ENCODE measurements at regions not wholly inside any gene's neighbourhood (a gene's known extent, or its start where the extent isn't known, plus 50 kb on each side); places are given as distances from the start of the nearest gene placed in this dataset.

DNA sequence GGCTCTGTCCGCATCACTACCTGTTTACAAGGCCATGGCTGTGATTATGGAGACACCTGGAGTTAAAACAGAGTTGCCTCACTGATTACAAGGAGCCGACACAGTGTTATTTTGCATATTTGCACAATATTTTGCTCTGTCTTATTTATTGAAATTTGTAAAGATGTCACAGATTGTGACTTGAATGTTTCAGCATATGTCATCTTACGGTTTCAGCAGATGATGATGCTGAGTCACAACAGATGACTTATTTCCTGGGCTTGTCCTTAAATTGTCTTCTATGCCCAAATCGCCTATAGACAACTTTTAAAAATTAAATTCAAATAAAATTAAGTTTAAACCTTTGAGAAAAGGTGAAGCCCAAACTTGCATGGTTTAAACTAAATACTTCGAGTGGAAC, 87.1 kb upstream of the INPP4B start:
- Histone ChIP-seq H3K4ac (ENCODE audit: low read depth, low read length) (no peak overlapping the region), H2BK120ac (ENCODE audit: low read depth, low read length, poor library complexity, severe bottlenecking) (no peak overlapping the region), H3K4me2 (ENCODE audit: insufficient read depth, insufficient read length, low read length) (no peak overlapping the region), H2AK5ac (ENCODE audit: insufficient read length, low read length) (no peak overlapping the region), H2BK5ac (ENCODE audit: insufficient read length, low read length) (no peak overlapping the region), H4K5ac (ENCODE audit: insufficient read length, low read depth, low read length) (no peak overlapping the region), H2BK15ac (ENCODE audit: low read depth, low read length) (no peak overlapping the region), H2BK12ac (ENCODE audit: insufficient read length, low read depth, low read length) (no peak overlapping the region), H3K9ac (ENCODE audit: extremely low read depth, insufficient read length, low read length) (no peak overlapping the region), H2BK20ac (ENCODE audit: low read depth, low read length, poor library complexity, severe bottlenecking) (no peak overlapping the region), H3K27ac (ENCODE audit: insufficient read length, low read depth, low read length) (no peak overlapping the region), H3K56ac (ENCODE audit: insufficient read length, low read depth, low read length) (no peak overlapping the region), H3K9me3 (ENCODE audit: control insufficient read depth, low read depth, low read length) (no peaks in the 10 kb centered on the region), H3T11ph (ENCODE audit: low read length) (no peak overlapping the region), H3K18ac (ENCODE audit: insufficient read length, low read depth, low read length) (no peak overlapping the region), H4K8ac (replicated peaks; ENCODE audit: insufficient read length, low read depth, low read length) (no peak overlapping the region), H3K23ac (ENCODE audit: insufficient read length, low read depth, low read length) (no peak overlapping the region), H3K79me1 (ENCODE audit: insufficient read depth, low read depth, low read length, poor library complexity, severe bottlenecking) (no peaks in the 10 kb centered on the region), H3K79me2 (ENCODE audit: insufficient read depth, low read length) (no peaks in the 10 kb centered on the region), H4K20me1 (ENCODE audit: control insufficient read depth, insufficient read depth, insufficient read length) (no peaks in the 10 kb centered on the region), H2AFZ (ENCODE audit: low read length) (no peak overlapping the region), H3K23me2 (ENCODE audit: insufficient read length, low read depth, low read length, poor library complexity, severe bottlenecking) (no peaks in the 10 kb centered on the region), H4K91ac (ENCODE audit: insufficient read length, low read depth, low read length) (no peak overlapping the region), H3K27me3 (ENCODE audit: insufficient read depth, low read length) (no peaks in the 10 kb centered on the region), H3K14ac (ENCODE audit: insufficient read depth, low read length) (no peak overlapping the region), H3K4me1 (ENCODE audit: insufficient read depth, low read length) (no peaks in the 10 kb centered on the region)
- H3K36me3 Mint-ChIP-seq (ENCODE audit: insufficient read depth in 1 of 3, low read depth in 3 of 3), result no peaks in the 10 kb centered on the region
- WGBS (ENCODE audit: extremely low coverage, insufficient read length, low lambda C conversion rate), result no CpG with 5 or more reads among the region's 5 CpGs
- TF ChIP-seq, protein P1, sequence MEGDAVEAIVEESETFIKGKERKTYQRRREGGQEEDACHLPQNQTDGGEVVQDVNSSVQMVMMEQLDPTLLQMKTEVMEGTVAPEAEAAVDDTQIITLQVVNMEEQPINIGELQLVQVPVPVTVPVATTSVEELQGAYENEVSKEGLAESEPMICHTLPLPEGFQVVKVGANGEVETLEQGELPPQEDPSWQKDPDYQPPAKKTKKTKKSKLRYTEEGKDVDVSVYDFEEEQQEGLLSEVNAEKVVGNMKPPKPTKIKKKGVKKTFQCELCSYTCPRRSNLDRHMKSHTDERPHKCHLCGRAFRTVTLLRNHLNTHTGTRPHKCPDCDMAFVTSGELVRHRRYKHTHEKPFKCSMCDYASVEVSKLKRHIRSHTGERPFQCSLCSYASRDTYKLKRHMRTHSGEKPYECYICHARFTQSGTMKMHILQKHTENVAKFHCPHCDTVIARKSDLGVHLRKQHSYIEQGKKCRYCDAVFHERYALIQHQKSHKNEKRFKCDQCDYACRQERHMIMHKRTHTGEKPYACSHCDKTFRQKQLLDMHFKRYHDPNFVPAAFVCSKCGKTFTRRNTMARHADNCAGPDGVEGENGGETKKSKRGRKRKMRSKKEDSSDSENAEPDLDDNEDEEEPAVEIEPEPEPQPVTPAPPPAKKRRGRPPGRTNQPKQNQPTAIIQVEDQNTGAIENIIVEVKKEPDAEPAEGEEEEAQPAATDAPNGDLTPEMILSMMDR (conservative IDR thresholded peaks at IDR 0.05), result no peak
- no peak overlapping the region for H3K27ac Mint-ChIP-seq
- H3K9me3 Mint-ChIP-seq, result no peaks in the 10 kb centered on the region
- no peak for DNase-seq
- no peaks in the 10 kb centered on the region for H3K4me1 Mint-ChIP-seq
- H3K4me3 Mint-ChIP-seq, result no peak overlapping the region
- H3K27me3 Mint-ChIP-seq (ENCODE audit: low read depth), result no peaks in the 10 kb centered on the region

Data from H9 (cell line).